EL (cell line): ENCODE measurements at regions not wholly inside any gene's neighbourhood (a gene's known extent, or its start where the extent isn't known, plus 50 kb on each side); places are given as distances from the start of the nearest gene placed in this dataset.

Experiments used
- DNase-seq: peaks from one replicate; pipeline ENCODE4 v3.0.0-alpha.2; 2016

DNA sequence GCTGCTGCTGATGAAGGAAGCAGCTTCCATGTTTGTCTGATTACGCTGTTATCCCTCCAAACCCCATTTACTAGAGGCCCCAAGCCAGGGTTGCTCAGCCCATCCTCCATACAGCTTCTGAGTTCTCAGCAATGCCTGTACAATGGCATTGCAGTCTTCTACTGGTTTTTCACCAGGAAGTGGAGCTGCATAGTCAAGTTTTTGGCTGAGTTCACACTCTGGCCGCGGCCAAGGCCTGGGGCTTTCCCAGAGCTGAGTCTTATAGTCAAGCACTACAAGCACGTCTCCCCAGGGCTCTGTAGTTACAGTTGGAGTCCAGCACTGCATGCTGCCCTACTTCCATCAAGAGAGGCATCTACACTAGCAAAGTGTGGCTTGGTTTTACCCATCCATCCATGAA is 182.5 kb downstream of the POU4F1 start:
- DNase-seq = no peak

DNA sequence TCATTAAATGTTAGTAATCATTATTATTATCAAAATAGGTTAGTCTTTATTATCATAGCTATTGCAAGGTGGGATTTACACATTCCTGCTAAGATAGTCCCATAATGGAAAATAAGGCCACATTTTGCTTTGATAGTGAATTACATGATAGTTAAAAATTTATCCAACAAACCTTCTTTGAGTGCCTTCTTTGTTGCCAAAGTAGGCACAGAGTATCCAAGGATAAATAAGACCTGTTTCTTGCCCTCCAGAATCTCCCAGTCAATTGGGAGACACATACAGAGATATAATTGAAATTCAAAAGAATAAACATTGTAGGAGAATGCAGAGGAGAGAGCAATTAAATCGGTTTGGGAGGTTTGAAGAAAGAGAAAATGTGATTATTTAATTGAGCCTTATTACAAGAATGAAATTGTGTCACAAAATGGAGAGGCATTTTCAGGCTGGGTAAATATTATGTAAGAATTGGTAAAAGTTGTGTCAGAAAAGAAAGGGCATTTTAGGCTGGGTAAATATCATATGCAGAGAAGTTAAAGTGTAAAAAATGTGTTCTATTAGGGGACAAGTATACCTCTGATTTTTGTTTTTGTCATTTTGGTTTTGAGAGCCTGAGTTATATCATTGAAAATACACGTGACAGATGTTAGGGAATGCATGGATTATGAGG is 189.3 kb downstream of the POU4F1 start:
- DNase-seq = no peak

DNA sequence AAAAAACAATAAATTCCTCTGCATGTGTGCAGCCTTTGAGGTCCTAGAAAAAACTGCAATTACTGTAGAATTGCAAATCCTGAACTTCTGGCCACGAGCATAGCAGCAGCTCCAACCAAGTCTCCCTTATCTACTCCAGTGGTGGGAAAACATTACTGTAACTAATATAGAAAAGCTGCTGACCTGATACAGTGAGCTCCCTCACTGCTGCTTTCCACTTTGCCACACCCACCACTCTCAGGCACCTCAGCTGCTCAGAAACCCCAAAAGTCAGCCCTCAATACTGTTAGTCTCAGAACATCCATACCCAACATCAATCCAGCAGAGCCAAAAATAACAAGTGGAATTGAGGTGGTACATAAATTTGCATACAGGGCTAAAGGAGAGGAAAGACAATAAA is 192.5 kb downstream of the POU4F1 start:
- no peak for DNase-seq

DNA sequence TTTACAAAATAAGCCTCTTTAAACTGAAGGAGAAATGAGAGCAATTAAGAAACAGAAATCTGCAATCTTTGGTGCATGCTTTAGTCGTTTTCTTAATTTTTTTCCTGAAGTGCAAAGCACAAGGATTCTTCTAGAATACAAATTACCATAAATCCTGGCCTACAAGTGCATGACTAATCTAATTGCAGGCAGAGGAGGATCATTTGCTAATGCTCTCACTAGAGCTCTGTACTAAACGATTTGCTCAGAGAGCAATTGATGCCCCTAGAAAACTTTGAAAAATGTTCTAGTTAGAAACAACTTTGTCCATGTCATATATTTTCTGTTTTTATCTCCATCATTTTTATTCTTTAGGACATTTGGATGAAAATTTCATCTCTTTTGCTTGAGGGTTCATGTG is 193.2 kb downstream of the POU4F1 start:
- no peak for DNase-seq

DNA sequence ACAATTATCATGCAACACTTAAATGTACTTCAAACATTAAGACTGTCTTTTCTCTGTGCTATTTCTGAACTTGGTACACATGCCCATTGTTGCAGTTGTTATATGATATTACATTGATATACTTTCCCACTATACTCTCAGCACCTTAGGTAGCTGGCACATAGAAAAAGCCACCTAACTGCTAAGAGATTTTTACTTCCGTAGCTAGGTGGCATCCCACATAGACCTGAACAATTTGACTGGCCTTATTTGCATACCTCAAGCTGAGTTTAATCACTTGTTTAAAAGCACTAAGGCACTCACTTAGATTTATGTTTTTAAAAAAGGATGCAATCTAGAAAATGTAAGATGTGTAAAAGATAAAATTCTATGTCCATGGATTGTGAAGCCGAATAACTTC is 194.2 kb downstream of the POU4F1 start:
- DNase-seq = no peak

DNA sequence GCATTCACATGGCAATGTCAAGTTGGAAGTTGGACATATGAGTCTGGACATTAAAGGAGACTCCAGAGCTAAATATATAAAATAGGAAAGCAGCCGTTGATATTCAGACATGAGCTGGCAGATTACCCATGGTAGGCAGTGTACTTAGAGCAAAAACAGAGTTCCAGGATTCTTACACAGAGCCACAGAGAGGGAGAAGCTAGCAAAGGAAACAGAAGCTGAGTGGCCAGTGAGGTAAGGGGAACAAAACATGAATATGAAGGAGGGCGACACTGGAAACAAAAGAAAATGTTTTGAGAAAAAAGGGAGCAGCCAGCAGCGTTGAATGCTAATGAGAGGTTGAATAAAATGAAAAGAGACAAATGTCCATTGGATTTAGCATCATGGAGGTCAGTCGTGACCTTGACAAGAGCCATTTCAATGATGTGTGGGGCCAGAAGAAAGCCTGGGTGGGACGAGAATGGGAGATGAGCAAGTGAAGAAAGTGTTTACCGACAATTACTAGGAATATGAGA is 198.4 kb downstream of the POU4F1 start:
- no peak for DNase-seq

DNA sequence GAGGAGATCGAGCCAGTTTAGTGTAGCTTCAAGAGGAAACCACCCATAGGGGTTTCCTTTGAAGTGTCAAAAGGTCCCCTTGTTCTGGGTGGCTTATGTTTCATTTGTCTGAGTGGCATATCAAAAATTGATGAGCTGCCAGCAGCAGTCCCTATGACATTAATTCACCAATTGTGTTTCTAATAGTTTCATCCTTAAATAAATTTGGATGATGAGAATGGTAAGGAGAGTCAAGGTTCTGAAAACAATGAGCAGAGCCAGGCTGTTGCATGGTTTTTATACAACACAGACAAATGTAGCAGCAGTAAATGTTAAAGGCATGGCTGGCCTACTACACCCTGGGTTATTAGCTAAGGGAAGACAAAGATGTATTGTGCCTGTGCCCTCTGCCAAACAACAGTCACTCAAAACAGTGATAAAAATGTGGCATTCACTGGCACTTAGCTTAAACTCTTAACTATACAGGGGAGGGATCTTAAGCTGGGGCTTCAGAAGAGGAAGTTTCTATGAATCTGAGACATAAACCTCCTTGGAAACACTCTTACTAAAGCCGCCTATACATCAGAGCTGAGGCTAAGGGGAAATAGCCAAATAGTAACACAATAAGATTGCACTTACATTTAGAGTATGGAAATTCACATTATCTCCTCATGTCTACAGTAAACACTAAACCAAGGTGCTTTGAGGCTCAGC is 200.5 kb downstream of the POU4F1 start:
- no peak for DNase-seq

DNA sequence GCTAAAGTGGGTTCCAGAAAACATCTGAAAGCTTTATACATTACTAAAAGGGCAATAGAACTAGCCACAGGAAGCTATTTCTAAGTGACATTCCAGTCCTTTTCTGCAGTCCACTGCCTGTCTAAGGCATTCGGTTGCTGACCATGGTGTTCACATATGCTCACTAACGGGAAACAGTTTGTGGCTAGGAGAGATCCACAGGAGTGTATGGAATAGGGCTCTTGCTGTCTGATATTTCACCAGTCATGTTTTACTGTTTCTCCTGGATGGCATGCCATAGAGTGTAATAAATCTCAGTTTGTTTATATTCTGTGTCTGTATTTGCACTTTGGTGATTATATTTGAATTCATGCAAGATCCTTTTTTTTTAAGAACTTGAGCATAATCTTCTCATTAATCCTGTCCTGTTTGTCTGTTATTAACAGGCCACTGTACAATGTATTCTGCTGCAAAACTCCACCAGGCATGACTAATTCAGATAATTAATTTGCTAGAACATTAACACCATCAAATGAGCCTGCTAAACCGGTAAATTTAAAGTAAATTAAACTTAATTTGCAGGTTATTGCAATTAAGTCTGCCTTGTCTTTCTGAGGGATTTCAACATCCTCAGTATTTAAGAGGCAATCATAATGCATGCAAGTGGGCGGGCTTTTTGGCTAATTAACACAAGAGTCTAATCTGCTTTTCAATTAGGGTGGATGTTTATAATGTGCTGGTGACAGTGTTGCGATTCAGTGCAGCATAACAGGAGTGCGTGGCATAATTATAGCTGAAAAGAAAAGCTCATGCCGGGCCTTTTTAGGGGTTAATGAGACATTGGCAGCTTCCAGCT is 201.3 kb downstream of the POU4F1 start:
- no peak for DNase-seq

DNA sequence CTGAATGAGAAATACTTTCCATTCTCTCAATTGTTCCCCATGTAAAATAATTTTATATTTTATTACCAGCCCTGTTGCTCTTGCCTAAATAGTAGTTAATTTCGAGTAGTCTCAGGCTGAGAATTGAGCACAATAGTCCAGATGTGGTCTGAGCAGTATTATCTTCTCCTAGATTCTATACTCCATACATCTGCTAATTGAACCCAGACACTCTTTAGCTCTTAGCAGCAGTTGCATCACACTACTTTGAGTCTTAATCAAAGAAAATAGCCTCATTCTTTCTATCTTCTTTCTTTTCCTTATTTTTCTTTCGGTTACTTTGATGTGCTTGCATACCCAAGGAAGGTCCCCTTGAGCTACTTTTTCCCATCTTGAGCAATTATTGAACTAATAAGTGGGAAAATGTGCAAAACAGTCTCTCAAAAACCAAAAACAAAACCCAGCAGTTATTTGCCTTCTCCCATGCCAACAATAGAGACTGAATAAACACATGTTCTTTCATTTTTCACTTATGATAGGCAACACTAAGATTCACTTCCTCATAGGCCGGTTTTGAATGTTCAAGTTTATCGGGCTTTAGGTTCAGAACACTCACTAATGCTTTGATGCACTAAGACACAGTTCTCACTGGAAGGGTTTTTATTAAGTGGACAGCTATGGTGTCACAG is 204.5 kb downstream of the POU4F1 start:
- no peak for DNase-seq

DNA sequence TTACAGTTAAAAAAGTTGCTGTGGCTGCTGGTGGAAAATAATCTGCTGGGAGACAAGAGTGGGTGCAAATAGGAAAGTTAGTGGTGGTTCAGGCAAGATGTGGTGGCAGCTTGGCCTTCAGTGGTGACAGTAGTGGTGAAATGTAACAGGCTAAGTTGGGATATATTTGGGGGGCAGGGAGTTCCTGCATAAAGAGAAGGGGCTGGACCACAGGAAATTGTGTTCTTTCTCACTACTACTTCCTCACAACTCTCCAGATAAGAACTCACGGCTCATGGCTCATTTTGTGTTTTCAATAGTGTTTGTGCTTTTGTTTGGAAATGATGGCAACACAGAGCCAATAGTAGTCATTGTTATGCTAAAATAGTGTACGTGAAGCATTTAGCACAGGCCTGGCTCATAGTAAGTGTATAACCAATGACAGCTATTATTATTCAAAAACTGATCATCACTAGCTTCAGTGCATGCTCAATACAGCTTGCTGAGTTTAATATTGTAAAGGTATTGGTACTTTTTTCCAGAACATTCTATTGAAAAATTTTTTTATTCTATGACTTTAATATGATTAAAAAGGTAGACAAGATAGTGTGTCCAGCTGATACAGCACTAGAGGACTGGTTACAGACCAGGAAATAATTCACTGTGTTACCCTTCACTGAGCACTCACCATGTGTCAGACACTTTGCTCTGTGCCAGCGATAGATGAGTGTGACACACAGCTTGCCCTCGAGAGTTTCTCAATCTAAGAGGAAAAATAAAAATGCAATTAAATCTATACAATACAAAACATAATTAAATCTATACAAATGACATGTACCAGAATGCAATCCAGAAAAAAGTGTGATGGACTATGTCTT is 209.8 kb downstream of the POU4F1 start:
- no peak for DNase-seq

DNA sequence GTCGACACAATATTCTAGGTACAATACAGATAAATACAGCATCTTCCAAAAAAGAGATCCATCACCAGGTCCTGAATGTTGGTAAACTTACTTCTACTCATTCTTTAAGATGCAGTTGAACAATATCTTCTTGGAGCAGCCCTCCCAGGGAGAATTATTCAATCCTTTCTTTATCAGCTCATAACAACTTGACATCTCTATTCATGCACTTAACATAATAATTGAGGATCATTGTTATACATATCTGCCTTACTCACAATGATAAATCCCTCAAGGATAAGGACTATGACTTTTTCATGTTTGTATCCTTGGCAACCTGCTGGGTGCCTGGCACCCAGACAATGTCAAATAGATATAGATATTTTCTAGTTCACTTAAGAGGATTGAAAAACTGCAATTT is 219.5 kb downstream of the POU4F1 start:
- no peak for DNase-seq

DNA sequence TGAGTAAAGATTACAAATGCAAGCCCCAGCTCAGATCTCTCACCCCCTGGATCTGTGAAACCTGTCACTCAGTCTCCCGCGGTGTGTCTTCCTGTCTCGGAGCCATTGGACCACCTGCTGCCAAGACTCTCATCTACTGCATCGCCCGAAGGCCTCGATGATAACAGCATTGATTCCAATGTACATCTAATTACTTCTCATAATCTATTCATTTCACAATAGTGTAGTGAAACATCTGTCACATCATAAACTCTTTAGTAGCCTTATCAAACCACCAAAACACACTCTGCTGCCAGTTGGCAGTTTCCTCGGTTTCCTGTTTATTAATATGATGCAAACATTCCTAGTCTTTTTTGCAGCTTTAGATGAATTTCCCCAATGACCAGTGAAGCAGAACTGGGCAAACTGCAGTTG is 220.3 kb downstream of the POU4F1 start:
- DNase-seq = no peak

DNA sequence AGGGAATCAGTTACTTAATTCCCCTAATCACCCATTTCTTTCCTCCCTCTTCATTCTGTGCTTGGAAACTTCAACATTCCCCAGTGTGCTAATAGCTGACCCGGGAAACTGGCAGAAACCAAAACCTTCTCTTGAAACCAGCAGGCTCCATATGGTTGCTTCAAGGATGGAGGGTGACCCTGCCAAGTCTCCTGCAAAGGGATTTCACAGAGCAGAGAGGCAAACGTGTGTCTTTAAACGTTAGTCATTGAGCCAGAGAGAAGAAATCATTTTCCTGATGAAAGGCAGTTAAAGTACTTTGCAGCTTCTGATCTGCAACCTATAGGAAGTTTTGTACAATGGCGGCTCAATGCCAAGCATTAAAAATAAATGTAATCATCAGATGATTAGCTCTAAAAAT is 220.9 kb downstream of the POU4F1 start:
- no peak for DNase-seq

DNA sequence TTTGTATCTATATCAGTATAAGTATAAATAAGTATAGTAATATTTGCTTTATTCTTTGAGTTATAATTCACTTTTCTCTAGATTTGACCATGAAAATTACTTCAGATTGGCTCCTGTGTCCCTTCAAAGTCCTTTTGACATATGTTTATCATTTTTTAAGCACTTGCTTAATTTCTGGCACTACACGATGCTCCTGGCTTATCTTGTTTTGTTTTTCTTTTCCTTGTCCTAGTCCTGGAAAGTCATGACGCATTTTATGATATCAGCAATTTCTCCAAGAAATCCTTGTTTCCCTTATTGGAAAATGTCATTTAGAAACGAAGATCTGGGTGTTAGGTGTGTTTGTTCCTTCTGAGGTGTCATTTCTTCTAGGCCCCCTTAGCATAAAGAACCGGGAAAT is 226.5 kb downstream of the POU4F1 start:
- no peak for DNase-seq

DNA sequence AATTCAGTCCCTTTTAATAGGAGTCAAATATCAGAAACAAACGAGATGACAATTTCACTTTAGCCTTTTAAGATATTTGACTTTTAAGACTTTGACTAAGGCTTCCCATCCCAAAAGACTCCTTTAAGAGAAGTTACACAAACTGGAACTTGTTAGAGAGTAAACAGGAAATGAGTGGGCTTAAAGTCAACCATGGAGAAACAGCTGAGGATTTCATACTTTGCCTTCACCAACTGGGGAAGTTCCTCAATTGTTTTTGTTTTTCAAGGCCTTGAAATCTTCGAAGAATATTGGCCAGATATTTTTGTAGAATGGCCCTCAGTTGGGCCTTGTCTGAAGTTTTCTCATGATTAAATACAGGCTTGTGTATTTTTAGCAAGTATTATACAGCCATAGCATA is 227.3 kb downstream of the POU4F1 start:
- no peak for DNase-seq

DNA sequence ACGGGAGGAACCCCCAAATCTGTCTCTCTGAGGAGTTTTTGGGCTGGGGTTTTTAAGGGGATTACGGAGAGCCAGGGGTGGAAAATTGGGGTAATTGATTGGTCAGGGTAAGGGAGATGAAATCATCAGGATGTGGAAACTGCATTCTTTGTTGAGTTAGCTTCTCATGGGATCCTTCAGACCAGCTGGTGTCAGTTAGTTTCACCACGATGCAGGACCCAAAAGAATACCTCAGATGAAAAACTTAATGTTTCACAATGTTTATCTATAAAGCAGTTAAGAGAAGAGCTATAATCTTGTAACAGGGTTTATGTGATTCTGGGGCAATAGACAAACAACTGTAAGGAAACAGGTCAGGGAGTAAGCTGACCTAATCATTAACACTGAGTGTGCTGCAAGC is 230.8 kb downstream of the POU4F1 start:
- DNase-seq = no peak

DNA sequence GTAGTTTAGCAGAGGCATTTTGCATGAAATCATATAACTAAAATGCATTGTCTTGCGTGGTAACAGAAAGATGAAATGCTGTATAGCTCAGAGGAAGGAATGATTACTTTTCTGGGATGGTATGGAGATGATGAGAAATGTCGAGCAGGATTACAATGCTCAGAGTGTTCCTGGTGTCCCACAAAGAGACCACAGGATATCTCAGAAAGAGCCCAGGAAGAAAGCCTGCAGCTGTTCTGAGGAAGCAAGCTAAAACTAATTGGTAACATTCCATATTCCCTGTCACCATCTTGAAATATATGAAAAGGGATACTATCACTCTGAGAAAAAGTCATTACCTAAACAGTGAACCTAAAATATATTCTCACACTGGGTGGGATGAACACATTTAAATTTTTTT is 233.1 kb downstream of the POU4F1 start:
- DNase-seq = no peak

DNA sequence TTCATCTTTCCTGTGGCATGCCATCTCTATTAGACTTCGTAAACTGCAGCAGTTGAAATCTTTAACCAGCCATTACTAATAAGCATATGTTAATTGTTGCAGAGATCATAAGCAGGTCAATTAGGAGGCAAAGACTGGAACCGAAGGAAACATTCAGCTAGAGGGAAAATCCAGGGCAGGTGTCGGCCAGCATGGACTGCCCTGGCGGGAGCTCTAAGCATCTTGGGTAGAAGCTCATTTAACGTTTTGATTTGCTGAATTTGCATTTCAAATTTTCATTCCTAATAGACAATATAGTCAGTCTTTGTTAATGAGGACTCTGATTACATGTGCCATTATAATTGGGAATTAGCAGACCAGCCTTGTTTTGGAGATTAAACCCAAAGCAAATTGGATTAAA is 238.6 kb downstream of the POU4F1 start:
- DNase-seq = no peak

DNA sequence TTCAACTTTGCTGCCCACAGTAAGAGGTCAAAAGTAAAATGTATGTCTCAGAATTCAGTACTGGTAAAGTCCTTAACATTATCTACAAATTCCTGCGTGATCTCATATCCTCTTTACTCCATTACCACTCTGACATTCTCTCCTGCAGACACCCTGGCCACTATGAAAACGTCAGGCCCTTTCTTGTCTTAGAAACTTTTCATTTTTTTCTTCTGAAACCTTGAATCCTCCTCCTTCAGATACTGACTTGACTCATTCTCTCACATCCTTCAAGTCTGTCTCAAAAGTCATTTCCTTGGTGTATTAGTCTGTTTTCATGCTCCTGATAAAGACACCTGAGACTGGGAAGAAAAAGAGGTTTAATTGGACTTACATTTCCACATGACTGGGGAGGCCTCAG is 262.3 kb downstream of the POU4F1 start:
- no peak for DNase-seq

DNA sequence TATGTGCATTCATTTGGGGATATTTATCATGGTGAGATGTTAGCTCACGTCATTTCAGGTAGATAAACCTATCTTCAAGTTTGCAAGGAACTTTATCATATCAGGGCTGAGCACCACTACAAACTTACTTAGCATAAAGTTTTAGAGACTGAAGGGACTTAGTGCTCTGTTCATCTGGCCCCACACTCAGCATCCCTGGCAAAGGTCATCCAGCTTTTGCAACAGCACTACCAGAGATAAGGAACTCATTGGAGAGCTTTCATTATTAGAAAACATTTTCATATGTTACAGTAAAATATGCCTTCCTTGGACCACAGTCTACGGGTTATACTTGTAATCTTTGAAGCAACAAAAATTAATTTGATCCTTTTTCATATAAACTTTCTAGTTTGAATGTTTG is 263.4 kb downstream of the POU4F1 start:
- DNase-seq = no peak

DNA sequence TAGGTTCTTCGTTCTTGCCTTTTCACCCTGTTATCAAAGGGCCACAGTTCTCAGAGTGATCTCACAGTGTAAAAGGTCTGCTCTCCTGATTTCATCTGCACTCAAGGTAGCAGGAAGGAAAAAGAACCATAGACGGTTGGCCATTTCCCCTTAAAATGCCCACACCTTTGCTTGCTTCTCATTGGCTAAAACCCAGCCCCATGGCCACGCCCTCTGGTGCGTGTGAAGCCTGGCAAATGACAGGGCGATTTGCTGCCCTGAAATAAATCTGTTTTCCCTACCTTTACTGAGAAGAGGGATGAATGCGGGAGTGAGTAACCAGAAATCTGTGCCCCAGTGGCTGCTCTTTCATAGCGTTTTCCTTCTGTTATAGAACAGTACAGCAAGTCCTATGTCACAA is 269.3 kb downstream of the POU4F1 start:
- DNase-seq = no peak

DNA sequence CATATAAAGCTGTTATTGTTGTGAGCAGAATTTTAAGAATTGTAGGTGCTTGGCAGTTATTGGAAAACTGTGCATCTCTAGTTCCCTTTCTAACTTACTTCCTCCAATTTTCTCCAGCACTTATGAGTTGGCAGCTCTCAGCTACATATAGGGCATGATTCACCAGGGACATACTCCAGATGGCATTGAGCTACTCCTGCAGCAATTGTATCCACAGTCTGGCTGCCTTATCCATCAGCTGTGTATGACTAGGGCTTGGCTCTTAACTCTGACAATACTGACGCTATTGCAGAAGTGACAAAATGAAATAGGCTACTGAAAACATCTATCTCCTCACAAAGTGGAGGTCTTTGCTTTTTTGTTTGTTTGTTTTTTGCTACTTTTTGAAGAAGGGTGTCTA is 276.7 kb downstream of the POU4F1 start:
- DNase-seq = no peak
